GM10248 (cell line): ENCODE measurements at regions not wholly inside any gene's neighbourhood (a gene's known extent, or its start where the extent isn't known, plus 50 kb on each side); places are given as distances from the start of the nearest gene placed in this dataset.

ENCODE experiments used
- CTCF ChIA-PET: fragments of 300-600 bp; sonication (Branson Sonifier 250); formaldehyde crosslinking; extraction: SDS; loops from one replicate; lab custom pipeline; 2021; ENCODE audit warnings: antibody characterized with exemption; lab: Yijun Ruan, JAX
- POLR2A ChIA-PET: fragments of 350-650 bp; sonication (Branson Sonifier 250); formaldehyde crosslinking; extraction: SDS; loops from one replicate; lab custom pipeline; 2020; ENCODE audit warnings: antibody characterized with exemption; lab: Yijun Ruan, JAX
- DNase-seq: peaks from one replicate; pipeline ENCODE4 v3.0.0; 2012; ENCODE audit errors: extremely low spot score
- TF ChIP-seq, protein P1 (sequence below): IDR thresholded peaks from 2 replicates; pipeline ENCODE4 v1.5.1; 2012; ENCODE audit warnings: mild to moderate bottlenecking, low read depth; ENCODE audit errors: extremely low read depth, missing control alignments, control extremely low read depth

DNA sequence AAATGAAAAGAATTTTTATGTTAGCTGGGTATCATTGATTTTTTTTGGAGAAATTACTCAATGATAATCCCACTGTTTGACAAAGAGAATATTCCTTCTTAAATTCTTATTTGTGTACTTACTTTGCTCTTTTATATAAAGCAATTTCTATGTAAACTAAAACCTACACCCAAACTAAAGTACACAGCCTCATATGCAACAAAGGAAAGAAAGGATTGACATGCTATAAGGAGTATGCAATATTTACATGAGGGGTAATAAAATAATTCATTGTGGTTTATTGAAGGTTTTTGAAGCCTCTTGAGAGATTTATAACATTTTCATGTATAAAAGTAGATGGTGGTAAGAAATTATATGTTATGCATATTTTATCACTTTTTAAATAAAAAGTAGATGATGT lies 368.5 kb downstream of the CDH7 start:
- ChIA-PET POLR2A (no interaction called here), CTCF (no interaction called here)
- DNase-seq, result no peak

DNA sequence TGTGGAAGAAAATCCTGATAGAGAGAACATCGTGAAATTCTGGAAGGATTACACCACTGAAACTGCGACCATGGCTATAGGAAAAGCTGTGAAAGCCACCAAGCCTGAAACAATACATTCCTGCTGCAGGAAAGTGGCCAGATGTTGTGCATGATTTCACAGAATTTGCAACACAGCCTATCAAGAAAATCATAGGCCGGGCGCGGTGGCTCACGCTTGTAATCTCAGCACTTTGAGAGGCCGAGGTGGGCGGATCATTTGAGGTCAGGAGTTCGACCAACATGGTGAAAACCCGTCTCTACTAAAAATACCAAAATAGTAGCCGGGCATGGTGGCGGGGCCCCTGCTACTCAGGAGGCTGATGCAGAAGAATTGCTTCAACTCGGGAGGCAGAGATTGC lies 360.2 kb downstream of the CDH7 start:
- CTCF ChIA-PET, result no interaction called here
- TF ChIP-seq, protein P1, sequence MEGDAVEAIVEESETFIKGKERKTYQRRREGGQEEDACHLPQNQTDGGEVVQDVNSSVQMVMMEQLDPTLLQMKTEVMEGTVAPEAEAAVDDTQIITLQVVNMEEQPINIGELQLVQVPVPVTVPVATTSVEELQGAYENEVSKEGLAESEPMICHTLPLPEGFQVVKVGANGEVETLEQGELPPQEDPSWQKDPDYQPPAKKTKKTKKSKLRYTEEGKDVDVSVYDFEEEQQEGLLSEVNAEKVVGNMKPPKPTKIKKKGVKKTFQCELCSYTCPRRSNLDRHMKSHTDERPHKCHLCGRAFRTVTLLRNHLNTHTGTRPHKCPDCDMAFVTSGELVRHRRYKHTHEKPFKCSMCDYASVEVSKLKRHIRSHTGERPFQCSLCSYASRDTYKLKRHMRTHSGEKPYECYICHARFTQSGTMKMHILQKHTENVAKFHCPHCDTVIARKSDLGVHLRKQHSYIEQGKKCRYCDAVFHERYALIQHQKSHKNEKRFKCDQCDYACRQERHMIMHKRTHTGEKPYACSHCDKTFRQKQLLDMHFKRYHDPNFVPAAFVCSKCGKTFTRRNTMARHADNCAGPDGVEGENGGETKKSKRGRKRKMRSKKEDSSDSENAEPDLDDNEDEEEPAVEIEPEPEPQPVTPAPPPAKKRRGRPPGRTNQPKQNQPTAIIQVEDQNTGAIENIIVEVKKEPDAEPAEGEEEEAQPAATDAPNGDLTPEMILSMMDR, result no peak
- DNase-seq, result no peak
- POLR2A ChIA-PET, result no interaction called here

More for the DNA sequence above, 368.5 kb downstream of the CDH7 start:
- TF ChIP-seq, protein P1, result no peak

DNA sequence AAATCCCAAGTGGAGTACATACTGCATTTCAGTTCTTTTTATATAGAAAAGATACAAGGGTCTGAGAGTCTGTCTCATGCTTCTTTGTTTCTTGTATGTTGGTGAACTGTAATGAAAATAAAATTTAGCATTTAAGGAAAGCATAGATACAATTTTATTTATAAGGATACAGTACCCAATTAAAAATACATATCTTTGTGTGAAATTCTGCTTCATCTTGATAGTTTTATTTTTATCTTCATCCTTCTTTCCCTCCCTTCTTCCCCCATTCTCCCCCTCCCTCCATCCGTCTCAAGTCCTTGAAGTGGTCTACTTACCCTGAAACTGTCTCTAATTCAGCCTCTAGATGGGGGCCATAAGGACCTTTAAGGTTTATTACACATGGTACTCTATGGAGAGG lies 359.8 kb downstream of the CDH7 start:
- ChIA-PET POLR2A (no interaction called here), CTCF (no interaction called here)
- DNase-seq, result no peak
- TF ChIP-seq, protein P1, result no peak

DNA sequence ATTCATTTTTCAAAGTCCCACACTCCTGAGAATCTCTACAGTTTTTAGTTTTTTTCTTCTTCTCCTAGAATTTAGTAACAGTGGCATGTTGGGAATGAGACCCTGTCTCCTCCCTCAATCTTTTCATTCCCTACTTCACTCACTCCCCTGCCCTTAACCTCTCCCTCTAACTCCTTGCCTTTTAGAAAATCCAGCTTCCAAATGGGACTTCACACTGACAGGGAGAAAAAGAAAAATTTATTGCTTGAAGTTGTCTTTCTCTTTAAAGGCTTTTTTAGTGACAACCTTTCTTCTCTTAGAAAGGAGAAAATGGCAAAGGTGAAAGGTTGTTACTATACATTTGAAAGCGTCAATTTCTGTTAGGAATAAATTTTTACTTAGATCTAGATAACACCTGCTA lies 359.2 kb downstream of the CDH7 start:
- no peak for DNase-seq
- ChIA-PET CTCF (no interaction called here), POLR2A (no interaction called here)
- TF ChIP-seq, protein P1, result no peak

DNA sequence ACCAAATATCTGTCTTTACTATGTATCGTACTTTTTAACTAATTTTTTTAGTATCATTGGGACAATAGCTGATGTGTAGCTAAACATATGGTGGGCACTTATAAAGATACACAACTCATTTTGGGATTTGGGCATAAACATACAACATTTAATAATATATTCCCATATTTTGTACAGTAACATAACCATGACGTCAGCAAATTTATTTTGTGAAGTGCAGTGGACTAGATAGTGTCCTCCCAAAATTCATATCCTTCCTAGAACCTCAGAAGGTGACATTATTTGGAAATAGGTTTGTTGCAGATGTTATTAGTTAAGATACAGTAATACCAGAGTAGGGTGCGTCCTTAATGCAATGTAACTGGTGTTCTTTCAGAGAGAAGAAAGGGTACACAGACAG lies 356.7 kb downstream of the CDH7 start:
- no peak for DNase-seq
- ChIA-PET POLR2A (no interaction called here), CTCF (no interaction called here)
- TF ChIP-seq, protein P1, result no peak

DNA sequence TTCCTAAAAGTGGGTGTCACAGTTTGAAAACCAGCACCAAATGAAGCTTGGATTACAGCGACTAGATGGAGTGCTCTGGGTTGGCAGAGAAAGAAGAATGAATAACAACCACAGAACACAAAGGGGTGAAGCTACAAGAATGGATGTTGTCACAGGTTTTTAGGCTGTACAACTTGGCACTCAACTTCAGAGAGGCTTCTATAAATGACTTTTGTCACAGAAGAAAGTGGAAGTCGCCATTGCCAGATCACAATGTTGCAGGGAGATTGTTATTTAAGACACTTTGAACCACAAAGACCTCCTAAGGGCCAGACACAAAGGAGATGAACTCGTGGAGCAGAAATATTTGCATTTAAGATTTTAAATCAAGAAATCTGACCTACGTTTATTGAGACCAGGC lies 354.2 kb downstream of the CDH7 start:
- POLR2A ChIA-PET, result no interaction called here
- no peak for DNase-seq
- CTCF ChIA-PET, result no interaction called here
- TF ChIP-seq, protein P1, result no peak

DNA sequence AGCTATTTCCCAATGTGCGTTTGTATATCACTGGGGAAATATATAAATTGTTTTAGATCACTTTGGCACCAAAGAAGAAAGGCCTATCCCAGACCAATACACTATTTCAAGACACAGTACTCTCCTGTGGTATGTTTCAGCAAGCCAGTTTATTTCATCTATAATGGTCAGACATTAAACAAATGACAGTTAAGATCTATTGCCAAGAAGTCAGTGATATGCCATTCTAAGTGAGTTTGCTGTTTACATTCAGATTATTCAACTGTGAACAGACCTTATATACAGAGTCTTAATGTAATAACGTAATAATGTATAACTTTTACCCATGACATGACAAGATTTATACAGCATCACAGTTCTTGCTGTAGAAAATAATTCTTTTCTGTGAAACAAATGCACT lies 352.7 kb downstream of the CDH7 start:
- ChIA-PET CTCF (no interaction called here), POLR2A (no interaction called here)
- TF ChIP-seq, protein P1, result no peak
- DNase-seq, result no peak
